SH-SY5Y (cell line): ENCODE measurements at regions not wholly inside any gene's neighbourhood (a gene's known extent, or its start where the extent isn't known, plus 50 kb on each side); places are given as distances from the start of the nearest gene placed in this dataset.

ENCODE experiments used
- GATA2 ChIP-seq: IDR thresholded peaks from 2 replicates; pipeline ENCODE4 v1.6.1; 2011; ENCODE audit warnings: mild to moderate bottlenecking, low read depth, low read length
- GATA3 ChIP-seq: IDR thresholded peaks from 2 replicates; pipeline ENCODE4 v1.6.1; 2011; ENCODE audit warnings: low read depth, mild to moderate bottlenecking, low read length, moderate library complexity

DNA sequence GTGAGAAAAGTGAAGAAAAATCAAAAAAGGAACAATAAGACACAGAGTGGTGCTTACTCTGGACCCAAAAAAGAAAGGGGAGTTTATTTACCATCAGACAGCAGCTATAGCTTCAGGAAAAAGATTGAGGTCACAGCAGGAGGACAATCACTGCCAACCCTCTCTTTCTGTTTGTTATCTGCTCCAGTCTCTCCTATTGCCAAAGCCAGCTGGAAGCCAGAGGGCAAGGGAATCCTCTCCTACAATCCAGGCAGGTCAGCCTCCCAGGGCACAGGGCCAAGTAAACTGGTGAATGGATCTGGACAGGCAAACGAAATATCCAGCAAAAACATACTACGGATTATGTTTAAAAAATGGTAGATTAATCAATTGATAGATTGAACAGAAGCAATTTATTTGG, 306.9 kb upstream of the SLIT2 start:
- TF ChIP-seq GATA2 = peak; percentile 91
- TF ChIP-seq GATA3 = peak; percentile 56
